Stimulated activated CD4-positive, alpha-beta T cell treated with anti-CD3 and anti-CD28 coated beads, Interleukin-2, amount 100 ng/mL, for 24 hours (primary cell): ENCODE measurements at regions not wholly inside any gene's neighbourhood (a gene's known extent, or its start where the extent isn't known, plus 50 kb on each side); places are given as distances from the start of the nearest gene placed in this dataset.

Experiments
- DNase-seq, 2 donors: peaks; one replicate each; pipeline ENCODE4 v3.0.0-alpha.2; 2020

DNA sequence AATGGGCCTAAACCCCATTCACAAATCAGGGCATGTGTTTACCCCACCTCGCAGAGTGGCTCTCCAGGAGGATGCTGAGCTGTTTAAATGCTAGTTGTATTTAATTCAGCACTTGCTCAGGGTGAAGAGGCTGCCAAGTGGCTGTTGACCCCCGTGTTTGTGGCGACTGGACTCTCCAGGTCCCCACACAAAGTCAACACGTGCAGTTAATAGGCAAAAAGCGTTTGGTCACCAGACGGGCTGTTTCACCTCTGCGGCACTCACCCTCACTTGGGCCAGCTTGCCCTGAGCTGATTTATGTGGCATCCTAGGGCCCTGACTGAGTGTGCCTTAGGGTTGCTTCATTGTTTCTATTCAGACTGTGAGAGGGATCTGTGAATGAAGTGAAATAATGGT lies 152.3 kb downstream of the GAS1 start:
- DNase-seq: no peak

DNA sequence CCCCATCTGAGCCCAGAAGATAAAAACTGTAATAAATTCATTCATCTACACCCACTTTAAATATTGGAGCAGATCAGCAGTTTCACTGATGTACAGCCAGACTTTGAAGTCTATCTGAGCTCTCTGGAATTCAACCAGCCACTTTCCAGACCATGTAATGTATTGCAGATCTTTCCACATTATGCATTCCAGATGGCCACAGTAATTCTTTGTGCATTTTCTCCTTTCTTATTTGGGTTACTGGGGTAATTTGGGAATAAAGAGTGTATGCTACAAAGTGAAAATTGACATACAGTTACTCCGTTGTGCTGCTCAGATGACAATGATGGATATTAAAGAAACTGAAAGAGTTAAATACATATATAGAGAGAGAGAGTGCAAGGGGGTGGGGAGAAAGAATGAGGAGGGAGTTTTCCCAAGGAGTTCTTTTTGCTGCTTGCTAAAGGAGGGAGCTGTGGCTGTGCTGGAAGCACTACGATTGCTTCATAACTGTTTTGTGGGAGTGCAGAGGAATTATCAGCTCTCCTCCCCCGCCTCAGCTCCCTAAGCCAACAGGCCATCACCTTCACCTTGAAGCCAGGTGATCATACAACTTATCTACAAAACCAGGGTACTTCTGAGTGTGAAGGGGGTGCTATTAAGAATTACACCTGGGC lies 152.8 kb downstream of the GAS1 start:
- DNase-seq: no peak

DNA sequence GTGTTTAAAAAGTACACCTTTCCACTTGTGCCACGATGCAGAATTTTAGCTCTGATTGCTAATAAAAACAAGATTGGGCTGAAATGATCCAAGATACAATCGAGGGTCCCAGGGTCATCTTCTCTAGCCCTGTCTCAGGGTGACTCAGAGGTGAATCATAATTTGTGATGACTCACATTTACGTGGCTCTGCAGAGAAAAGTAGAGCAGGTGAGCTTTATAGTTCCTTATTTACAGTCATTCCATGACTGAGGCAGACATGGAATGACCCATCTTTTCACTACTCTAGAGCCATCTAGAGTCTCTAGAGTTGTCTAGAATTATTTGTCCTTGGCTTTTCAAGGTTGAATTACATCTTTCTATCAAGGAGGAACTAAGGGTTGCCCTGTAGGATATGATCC lies 155.2 kb downstream of the GAS1 start:
- DNase-seq: no peak

DNA sequence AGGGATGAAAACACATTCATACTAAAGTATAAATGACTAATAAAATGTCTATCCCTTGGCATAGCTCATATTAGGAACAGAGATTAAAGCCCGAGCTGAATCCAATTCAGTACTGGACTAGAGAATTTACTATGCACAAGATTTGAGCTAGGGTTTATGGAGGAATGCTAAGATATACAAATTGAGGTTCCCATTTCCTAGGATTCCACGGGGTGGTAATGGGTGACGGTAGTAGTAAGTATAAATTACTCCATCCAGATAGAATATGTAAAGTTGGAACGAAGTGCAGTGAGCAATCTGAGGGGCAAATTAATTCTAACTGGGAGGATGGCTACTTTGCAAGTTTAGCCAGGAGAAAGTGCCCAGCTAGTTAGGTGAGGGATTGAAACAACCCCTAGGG lies 156.5 kb downstream of the GAS1 start:
- no peak for DNase-seq

DNA sequence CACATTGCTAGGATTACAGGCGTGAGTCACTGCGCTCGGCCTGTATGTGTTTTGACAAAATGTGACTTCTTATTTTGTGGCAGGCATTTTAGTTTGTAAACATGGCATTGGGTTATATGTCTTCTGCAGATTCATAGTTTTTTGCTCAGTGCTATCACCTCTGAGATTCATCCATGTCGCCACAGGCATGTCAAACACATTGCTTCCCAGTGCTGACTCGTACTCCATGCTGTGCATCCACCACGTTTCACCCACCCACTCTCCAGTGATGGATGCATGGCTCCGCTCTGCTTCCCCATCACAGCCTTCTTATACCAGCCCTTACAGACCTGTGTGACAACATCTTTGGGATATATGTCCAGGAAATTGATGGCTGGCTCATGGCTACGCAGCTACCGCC lies 158.8 kb downstream of the GAS1 start:
- DNase-seq: no peak

DNA sequence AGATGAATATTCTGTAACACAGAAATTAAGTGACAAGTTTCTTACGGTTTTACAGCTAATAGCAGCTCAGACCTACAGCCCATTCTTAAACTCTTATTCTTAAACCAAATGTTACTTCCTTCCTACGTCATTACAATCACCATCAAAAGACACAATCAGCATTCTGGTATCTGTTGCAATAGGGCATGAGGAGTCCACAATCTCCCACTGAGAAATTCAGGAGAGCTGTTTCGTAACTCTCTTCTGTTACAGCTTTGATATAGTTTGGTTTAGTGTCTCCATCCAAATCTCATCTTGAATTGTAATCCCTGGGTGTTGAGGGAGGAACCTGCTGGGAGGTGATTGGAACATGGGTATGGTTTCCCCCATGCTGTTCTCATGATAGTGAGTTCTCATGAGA lies 163.4 kb downstream of the GAS1 start:
- no peak for DNase-seq

DNA sequence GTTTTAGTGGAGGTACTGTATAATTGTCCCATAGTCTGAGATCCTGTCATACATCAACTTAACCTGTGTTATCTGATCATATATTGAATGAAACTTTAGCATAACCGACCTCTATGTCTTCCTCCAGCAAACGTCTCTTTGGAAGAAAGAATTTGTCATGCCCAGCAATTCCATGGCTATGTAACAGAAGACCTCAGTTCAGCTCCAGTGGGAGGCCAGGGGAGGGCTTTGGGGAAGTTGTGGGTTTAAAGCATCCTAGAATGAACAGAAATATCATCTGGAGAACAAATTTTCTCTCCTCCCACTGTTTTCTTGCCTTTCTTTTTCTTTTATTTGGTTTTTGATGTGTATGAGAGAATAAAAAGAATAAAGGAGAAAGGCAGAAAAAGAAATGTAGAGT lies 164.5 kb downstream of the GAS1 start:
- no peak for DNase-seq

DNA sequence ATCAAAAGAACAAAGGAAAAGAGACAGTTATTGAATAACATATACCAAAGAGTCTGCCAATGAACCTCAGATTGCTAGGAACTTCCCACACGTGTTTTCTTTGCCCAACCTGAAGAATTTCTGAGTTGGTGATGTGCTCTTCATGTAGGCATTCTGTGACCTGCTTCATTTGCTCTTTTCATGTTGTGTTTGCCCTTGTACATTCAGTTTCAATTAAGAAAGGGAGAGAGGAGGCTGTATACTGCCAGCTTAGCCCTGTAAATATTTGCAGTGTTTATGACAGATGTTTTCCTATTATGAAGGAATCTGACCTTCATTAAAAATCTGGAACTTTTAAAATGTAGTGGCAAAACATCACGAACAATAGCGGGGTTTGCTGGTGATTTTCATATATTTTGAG lies 168.5 kb downstream of the GAS1 start:
- DNase-seq: no peak

DNA sequence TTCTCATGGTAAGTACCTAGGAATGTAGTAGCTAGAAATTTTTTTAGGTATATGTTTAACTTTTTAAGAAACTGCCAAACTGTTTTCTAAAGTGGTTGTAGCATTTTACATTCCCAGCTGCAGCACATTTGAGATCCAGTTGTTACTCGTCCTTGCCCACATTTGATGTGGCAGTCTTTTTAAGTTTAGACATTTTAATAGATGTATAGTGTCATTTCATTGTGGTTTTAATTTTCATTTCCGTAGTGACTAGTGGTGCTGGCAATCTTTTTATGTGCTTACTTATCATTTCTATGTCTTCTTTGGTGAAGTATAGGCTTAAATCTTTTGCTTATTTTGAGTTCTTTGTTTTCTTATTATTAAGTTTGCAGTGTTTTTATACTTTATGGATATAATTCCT lies 171.6 kb downstream of the GAS1 start:
- no peak for DNase-seq

DNA sequence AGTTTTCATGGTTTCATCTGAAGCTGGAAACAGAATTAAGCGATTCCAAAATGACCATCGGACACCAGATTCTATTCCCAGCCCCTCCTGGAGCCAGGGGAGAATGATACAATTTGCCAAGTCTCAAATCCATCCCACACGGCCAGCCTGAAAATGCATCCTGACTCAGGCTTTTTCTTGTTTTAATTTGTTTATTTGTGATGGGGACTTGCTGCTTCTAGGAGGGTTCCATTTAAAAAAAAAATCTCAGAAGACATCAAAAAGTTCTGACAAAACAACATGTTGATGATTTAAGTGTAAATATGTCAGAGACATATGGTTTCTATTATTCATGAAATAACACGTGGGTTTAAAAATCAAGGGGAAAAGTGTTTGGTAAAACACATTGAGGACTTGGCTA lies 173.2 kb downstream of the GAS1 start:
- DNase-seq: no peak

DNA sequence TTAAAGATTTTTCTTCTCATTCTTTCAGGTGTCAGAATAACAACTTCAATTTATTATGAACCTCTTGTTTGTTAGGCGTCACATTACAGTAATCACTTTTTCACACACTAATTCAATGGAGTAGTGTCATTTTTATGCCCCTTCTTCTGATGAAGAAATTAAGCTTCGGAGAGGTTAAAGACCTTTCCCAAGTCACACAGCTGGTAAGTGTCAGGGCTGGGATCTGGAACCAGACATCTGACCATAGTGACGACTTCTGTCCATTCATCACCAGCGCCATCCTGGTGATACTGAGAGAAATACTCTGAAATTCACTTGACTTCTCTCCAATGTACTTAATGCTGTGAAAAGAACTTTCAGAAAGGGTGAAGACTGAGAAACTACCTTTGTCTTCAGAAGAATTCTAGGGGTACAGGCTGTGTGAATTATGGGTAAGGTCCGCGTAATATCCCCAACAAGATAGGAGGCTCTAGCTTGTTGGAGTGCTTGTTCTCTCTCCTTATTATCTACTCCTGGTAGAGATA lies 173.8 kb downstream of the GAS1 start:
- no peak for DNase-seq

DNA sequence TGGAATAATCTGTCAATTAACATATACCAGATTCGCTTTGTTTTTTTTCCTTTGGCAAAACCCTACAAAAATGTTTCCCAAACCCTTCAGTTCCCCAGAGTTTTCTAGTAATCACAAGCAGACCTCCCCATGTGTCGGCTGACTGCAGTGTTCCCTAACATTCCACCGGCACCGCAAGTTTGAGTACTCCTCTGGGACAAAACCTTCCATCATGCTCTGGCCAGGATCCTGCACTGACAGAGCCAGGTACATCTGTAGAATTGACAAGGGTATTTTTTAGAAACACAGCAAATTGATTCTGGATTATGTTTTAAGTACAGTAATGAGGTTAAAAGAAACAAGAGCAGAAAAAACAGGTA lies 174.7 kb downstream of the GAS1 start:
- DNase-seq: no peak

DNA sequence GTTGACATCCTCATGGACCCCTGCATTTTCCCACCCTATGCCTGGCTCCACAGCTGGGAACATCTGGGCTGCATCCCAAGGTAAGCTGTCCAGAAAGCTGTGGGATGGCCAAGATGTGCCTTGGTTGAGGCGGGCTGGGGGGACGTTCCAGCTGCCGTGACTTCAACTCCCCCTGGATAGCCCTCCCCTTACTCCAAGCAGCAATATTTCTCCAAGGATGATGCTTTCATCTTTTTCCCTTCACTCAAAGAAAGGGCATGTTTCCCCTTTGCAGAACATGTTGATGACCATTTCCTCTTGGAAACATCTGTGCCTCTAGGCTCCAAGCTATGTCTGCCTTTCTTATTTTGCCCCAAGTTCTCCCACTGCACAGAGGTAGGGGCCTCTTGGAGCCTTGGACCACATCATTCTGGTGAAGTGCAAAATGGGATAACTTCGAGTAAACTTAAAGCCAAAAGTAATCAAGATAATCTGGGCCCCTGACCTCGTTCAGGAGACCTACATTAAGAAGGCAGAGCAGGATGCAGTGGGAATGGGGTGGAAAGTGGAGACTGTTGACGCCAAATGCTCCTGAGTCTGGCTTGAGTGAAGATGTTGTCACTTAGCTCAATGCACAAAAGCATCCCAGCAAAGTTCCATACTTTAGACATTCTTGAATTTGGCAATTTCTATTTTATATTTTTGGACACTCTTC lies 175.2 kb downstream of the GAS1 start:
- no peak for DNase-seq

DNA sequence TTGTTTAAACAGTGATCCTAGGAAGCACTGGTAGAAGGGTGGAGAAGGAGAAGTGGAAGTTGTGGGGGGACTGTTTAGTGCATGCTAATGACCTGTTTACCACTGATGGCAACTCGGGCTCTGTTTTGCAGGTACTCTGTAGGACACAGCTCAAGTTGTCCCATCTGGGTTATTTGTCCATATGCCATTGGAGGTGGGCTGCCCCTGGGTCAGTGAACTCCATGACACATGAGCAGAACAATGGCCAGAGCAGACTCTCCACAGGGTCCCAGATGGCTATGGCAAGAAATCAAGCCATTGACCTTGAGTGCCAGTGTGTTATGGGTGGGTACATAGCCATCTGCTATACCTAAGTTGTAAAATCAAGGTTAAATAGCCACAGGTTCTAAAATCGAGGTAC lies 175.9 kb downstream of the GAS1 start:
- no peak for DNase-seq

DNA sequence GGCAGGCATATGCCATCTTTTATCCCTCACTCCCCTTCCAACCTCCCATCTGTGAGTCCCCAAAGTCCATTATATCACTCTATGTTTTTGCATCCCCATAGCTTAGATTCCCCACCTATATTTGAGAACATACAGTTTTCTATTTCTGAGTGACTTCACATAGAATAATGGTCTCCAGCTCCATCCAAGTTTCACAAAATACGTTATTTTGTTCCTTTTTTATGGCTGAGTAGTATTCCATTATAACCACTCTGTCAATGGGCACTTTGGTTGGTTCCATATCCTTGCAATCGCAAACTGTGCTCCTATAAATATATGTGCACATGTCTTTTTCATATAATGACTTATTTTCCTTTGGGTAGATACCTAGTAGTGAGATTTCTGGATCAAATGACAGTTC lies 178.6 kb downstream of the GAS1 start:
- no peak for DNase-seq

DNA sequence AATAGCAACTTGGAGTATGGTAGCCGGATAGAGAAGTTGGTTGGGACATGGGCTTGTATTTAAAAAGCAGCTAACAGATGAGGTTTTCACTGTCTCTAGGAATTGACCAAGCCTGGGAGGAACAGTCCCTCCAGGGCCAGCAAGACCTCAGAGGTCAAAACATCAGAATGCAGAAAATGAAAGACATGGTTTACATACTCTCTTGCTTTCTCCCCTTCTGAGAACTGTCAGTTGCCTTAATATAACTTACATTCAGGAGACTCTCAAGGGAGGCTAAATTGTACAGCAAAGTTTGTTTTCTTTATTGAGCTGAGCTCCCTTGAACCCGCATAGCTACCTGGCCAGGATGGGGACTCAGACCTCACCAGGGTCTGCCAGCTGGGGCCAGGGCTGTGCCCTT lies 179.3 kb downstream of the GAS1 start:
- no peak for DNase-seq

DNA sequence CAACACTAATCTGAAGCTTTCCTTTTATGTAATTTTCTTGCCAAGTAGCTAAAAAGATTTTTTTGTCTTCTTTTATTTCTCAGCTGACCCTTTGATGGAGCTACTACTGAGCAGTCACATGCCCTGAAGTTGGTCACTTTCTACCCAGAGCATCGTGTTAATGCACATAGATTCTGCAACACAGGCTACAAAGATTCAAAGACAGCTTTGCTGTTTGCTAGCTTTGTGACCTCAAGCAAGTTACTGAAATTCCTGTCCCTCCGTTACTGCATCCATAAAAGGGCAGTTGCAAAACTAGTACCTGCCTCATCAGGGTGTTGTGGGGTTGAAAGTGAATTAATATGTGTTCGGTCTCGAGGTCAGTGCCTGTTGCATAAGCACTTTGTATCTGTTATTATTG lies 179.9 kb downstream of the GAS1 start:
- no peak for DNase-seq

DNA sequence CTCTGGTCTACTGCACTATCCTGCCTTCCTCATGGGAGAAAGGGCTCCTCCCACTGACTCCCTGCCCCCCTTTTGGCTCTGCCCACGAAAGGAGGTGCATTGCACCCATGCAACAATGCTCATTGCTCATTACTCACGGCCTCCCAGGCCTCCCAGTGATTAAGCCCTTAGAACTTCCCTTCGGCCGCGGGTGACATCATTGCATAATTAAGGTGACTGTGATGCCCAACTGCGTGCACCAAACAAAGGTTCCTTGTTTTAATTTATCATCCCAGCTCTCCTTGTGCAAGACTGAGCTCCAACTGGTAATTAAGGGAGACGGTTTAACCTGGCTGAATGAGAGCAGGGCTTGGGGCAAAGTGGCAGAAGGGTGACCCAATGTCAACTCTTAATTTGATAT lies 180.4 kb downstream of the GAS1 start:
- no peak for DNase-seq

DNA sequence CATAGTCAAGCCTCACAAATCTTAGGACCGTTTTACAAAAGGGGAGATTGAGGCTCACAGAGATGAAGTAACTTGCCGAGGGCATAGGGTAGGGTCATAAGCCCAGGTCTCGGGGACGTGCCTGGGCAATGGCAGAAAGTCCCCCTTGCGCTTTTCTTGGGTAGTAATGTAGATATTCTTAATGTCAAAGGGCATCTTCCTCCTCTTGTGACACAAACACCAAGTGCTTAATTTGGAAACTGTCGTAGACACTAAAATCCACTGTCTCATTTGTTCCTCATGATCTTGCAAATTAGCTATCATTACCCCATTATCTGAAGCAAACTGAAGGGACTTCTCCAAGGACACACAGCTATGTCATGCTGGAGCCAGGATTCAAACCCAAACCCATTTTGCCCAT lies 180.8 kb downstream of the GAS1 start:
- no peak for DNase-seq

DNA sequence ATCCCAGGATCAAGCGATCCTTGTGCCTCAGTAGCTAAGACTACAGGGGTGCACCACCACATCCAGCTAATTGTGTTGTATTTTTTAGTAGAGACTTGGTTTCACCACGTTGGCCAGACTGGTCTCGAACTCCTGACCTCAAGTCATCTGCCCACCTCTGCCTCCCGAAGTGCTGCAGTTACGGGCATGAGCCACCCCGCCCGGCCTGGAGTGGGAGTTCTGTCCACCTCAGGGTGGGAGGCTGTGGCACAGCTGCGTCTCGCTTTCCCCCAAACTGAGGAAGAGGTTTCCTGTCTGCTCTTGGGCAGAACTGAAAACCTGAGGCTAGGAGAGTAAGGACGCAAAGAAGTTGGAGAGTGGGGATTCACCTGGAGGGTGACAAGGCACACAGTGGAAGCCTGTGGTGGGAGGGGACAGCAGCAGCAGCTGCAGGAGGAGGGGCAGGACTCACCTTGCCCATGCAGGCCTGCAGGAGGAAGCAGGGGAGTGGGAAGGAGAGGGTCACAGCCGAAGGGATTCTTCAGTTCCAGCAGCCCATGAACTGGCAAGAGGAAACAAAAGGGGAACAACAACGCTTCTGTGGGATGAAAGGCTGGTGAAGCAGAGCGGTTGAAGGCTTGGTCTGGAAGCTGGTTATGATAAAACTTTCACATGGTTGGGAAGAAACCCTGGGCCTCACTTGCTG lies 181.4 kb downstream of the GAS1 start:
- DNase-seq: no peak

DNA sequence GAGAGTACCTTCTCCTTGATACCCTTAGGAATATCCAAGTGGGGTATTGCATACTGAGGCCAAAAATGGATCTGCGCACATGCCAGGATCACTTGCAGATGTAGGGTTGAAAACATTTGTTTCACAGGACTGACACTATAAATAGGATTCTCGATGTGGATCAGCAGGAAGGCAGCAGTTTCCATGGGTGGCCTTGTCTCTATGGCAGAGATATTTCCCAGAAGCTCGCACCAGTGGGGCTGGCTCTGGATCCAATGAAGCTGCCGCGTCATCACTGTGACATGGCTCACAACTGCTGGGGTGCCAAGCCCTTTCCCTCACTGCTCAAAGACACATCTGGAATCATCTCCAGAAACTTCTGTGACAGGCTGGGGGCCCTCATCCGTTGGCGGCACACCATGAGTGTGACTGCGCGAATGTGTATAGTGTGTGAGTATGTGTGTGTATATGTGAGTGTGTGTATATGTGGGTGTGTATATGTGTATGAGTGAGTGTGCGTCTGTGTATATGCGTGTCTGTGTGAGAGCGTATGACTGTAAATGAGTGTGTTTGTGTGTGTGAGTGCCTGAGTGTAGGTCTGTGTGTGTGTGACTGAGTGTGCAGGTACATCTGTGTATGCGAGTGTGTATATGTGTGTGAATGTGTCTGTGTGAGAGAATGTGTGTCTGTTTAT lies 182.5 kb downstream of the GAS1 start:
- DNase-seq: no peak

DNA sequence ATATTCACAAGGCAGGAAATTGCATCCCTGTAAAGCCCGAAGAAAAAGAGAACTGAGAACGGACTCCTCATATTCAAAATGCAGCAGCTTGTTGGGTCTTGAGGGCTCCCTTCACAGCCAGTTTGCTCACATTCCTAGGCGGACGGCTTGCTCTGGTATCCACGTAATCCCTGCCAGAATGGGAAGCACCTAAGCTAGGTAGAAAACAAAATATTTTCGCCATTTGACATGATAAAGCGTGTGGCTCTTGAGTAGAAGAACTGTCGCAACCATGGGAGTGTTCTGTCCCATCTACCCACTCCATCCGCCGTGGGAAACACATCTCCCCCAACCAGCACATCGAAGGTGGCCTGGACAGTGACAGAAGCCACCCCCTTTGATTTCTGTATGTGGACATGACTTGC lies 183.1 kb downstream of the GAS1 start:
- DNase-seq: no peak

DNA sequence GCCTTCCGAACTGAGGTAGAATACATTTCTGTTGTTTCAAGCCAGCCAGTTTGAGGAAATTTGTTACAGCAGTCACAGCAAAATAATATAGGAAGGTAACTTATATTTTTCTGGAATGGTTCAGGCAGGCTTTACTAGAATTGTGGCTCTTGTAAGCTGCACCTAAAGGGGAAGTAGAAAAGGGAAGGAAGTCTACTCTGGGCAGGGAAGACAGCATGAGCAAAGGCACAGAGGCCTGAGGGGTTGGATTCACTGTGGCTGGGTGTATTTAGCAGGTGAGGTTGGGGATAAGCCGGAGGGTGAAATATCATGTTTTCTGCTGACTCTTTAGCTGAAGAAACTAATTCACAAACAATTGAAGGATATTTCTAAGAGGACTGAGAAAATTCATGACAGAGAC lies 183.5 kb downstream of the GAS1 start:
- DNase-seq: no peak

DNA sequence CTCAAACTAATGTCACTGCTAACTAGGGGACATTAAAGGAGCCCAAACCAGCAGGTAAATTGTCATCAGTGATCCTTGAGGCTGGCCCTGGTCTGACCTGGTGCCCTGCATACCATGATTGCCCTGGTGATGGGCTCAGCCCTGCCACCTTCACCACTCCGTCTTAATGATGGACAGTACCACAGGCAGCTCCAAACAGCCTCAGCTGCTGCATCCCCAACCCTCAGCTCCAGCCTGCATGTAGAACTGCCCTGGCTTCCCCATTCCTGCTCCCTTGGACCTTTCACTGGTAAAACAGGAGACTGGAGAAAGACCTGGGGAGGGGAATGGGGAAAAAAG lies 190.0 kb downstream of the GAS1 start:
- no peak for DNase-seq
